PFSK-1 (cell line): ENCODE measurements at regions not wholly inside any gene's neighbourhood (a gene's known extent, or its start where the extent isn't known, plus 50 kb on each side); places are given as distances from the start of the nearest gene placed in this dataset.

Source experiments
- FOXP2 ChIP-seq: optimal IDR thresholded peaks from 2 replicates; pipeline ENCODE3; 2011; ENCODE audit warnings: borderline replicate concordance, control low read depth, inconsistent platforms; ENCODE audit not compliant: insufficient read depth; ENCODE audit errors: extremely low read length, extremely low read depth
- POLR2AphosphoS5 ChIP-seq: IDR thresholded peaks from 2 replicates; pipeline ENCODE4 v1.6.1; 2012; ENCODE audit warnings: low read depth, mild to moderate bottlenecking, control low read depth, low read length, moderate library complexity
- REST ChIP-seq, 2 experiments: IDR thresholded peaks; 2 replicates each; pipeline versions ENCODE4 v1.6.1 to v1.8.0; 2011 to 2012; ENCODE audit warnings: low read depth in 2 of 2, low read length in 2 of 2, control low read depth in 1 of 2, inconsistent platforms in 1 of 2, mild to moderate bottlenecking in 1 of 2, moderate library complexity in 1 of 2; ENCODE audit not compliant: insufficient read depth in 1 of 2
- SIN3A ChIP-seq: IDR thresholded peaks from 2 replicates; pipeline ENCODE4 v1.6.1; 2012; ENCODE audit warnings: mild to moderate bottlenecking, low read length, moderate library complexity, borderline replicate concordance; ENCODE audit not compliant: insufficient read depth
- TAF1 ChIP-seq: IDR thresholded peaks from 2 replicates; pipeline ENCODE4 v1.6.1; 2012; ENCODE audit warnings: low read length, control low read depth, borderline replicate concordance; ENCODE audit not compliant: insufficient read depth

DNA sequence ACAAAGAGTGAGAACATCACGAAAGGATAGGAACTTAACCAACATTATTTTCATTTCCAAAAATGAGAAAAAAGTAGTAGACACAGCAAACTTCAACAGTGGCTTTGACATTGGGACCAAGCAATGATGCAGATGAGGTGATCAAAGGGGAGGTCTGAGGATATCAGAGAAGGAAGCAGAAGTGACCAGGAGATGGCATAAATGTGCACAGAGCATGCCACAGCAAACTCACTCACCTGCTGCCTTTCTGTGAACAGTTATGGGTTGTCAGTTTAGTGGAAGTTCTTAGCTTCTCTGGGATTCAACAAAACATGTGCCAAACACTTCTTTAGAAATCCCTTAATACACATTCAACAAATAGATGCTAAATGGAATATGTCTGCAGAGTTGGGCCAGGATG, 290.1 kb downstream of the PLPP3 start:
- TF ChIP-seq TAF1 (no peak), SIN3A (no peak), REST (IDR thresholded peaks at IDR 0.05; ENCODE audit: insufficient read depth in 1 of 2, low read depth in 2 of 2, low read length in 2 of 2) (no peak), FOXP2 (no peak), POLR2AphosphoS5 (no peak)

GRCh38 chr1:56287721-56288120, 291.6 kb downstream of the PLPP3 start:
- no peak for TF ChIP-seq FOXP2
- no peak for TF ChIP-seq SIN3A
- TF ChIP-seq POLR2AphosphoS5, result no peak
- TF ChIP-seq TAF1, result no peak
- TF ChIP-seq REST (IDR thresholded peaks at IDR 0.05; ENCODE audit: insufficient read depth in 1 of 2, low read depth in 2 of 2, low read length in 2 of 2), result no peak

GRCh38 chr1:56286956-56287355, 292.4 kb downstream of the PLPP3 start:
- no peak for TF ChIP-seq SIN3A
- no peak for TF ChIP-seq TAF1
- no peak for TF ChIP-seq REST (IDR thresholded peaks at IDR 0.05; ENCODE audit: insufficient read depth in 1 of 2, low read depth in 2 of 2, low read length in 2 of 2)

GRCh38 chr1:56286506-56286905, 292.9 kb downstream of the PLPP3 start:
- TF ChIP-seq POLR2AphosphoS5, result no peak
- no peak for TF ChIP-seq REST (IDR thresholded peaks at IDR 0.05; ENCODE audit: insufficient read depth in 1 of 2, low read depth in 2 of 2, low read length in 2 of 2)
- no peak for TF ChIP-seq SIN3A
- no peak for TF ChIP-seq TAF1
- no peak for TF ChIP-seq FOXP2

GRCh38 chr1:56285554-56286402, 293.6 kb downstream of the PLPP3 start:
- no peak for TF ChIP-seq REST (IDR thresholded peaks at IDR 0.05; ENCODE audit: insufficient read depth in 1 of 2, low read depth in 2 of 2, low read length in 2 of 2)
- TF ChIP-seq SIN3A, result no peak
- no peak for TF ChIP-seq FOXP2
- TF ChIP-seq POLR2AphosphoS5, result no peak
- no peak for TF ChIP-seq TAF1
